HG03039 (cell line): ENCODE measurements at regions not wholly inside any gene's neighbourhood (a gene's known extent, or its start where the extent isn't known, plus 50 kb on each side); places are given as distances from the start of the nearest gene placed in this dataset.
A peak's percentile ranks its signal among the peaks of the same experiment; 100 is the strongest.
"Not testable (repeated sequence)": the region's sequence is repeated elsewhere in the genome, so short reads cannot be mapped to it uniquely, and the experiment has no call there.

Source experiments
- ATAC-seq: cut with Tn5 transposase; IDR thresholded peaks from one replicate; pipeline ENCODE4 v1.9.1; 2021; ENCODE audit warnings: mild to moderate bottlenecking, moderate library complexity; ENCODE audit not compliant: unreplicated experiment

- no peak for ATAC-seq
Measured at GRCh38 chr6:26257272-26257671, 107.7 kb upstream of the BTN3A2 start.

GRCh38 chr6:26258212-26258977 lies 106.6 kb upstream of the BTN3A2 start:
- ATAC-seq = no peak

- ATAC-seq = no peak
Measured at GRCh38 chr6:26260110-26260637, 104.8 kb upstream of the BTN3A2 start.

GRCh38 chr6:26260725-26261490 lies 104.1 kb upstream of the BTN3A2 start:
- no peak for ATAC-seq

- ATAC-seq = no peak
Measured at GRCh38 chr6:26264547-26264946, 100.5 kb upstream of the BTN3A2 start.

GRCh38 chr6:26267083-26267589 lies 97.9 kb upstream of the BTN3A2 start:
- no peak for ATAC-seq

GRCh38 chr6:26268659-26269402 lies 96.2 kb upstream of the BTN3A2 start:
- ATAC-seq = no peak

- no peak for ATAC-seq
Measured at GRCh38 chr6:26269531-26270485, 95.2 kb upstream of the BTN3A2 start.

- no peak for ATAC-seq
Measured at GRCh38 chr6:26270486-26270861, 94.5 kb upstream of the BTN3A2 start.

- ATAC-seq = peak; percentile 24
Measured at GRCh38 chr6:26270903-26271667, 93.9 kb upstream of the BTN3A2 start.

GRCh38 chr6:26271668-26272024 lies 93.4 kb upstream of the BTN3A2 start:
- ATAC-seq = no peak

- ATAC-seq = peak; percentile 27
Measured at GRCh38 chr6:26272171-26272637, 92.8 kb upstream of the BTN3A2 start.

- ATAC-seq = no peak
Measured at GRCh38 chr6:26273673-26274588, 91.1 kb upstream of the BTN3A2 start.

GRCh38 chr6:26275663-26276062 lies 89.3 kb upstream of the BTN3A2 start:
- no peak for ATAC-seq

- no peak for ATAC-seq
Measured at GRCh38 chr6:26276841-26277648, 88.0 kb upstream of the BTN3A2 start.

- no peak for ATAC-seq
Measured at GRCh38 chr6:26278536-26278935, 86.5 kb upstream of the BTN3A2 start.

- not testable (repeated sequence) for ATAC-seq
Measured at GRCh38 chr6:26279371-26279770, 85.6 kb upstream of the BTN3A2 start.
